ENCODE measurements at regions not wholly inside any gene's neighbourhood (a gene's known extent, or its start where the extent isn't known, plus 50 kb on each side); places are given as distances from the start of the nearest gene placed in this dataset.

DNA sequence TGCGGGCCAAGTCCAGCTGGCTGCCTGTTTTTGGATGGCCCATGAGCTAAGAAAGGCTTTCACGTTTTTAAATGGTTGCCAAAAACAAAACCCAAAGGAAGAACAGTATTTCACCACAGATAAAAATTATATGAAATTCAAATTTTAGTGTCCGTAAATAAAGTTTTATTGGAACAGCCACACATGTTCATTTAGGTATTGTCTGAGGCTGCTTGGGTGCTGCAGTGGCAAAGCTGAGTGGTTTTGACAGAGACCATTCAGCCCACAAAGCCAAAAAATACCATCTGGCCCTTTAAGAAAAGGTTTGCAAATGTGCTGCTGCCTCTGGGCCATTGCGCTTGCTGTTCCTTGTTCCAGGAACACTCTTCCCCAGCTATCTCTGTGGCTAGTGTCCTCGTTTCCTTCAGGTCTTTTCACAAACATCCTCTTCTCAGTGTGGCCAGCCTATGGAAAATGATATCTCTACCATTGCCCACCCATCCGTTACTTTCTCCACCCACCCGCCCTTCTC, 232.9 kb upstream of the CIBAR2 start:
- Histone ChIP-seq H3K4me2 (ENCODE audit: low read length) (no peak overlapping the region), H3K79me2 (ENCODE audit: low read length) (no peaks in the 10 kb centered on the region), H2AFZ (ENCODE audit: low read depth, low read length) (no peak overlapping the region), H3K36me3 (replicated peaks; ENCODE audit: low read depth, low read length) (no peaks in the 10 kb centered on the region), H3K9ac (ENCODE audit: low read length) (no peak overlapping the region), H3K27me3 (ENCODE audit: low read depth, low read length) (peaks cover 10% of the 10 kb centered on the region), H3K9me3 (ENCODE audit: insufficient read depth, low read length) (no peaks in the 10 kb centered on the region), H3K4me3 (ENCODE audit: low read length) (no peak overlapping the region), H3K27ac (ENCODE audit: low read length) (no peak overlapping the region), H4K20me1 (ENCODE audit: insufficient read depth, low read length) (no peaks in the 10 kb centered on the region), H3K4me1 (ENCODE audit: low read length) (no peaks in the 10 kb centered on the region)
- no peak for TF ChIP-seq EZH2phosphoT487 (IDR thresholded peaks at IDR 0.05; ENCODE audit: low read depth)
- TF ChIP-seq, protein P1, sequence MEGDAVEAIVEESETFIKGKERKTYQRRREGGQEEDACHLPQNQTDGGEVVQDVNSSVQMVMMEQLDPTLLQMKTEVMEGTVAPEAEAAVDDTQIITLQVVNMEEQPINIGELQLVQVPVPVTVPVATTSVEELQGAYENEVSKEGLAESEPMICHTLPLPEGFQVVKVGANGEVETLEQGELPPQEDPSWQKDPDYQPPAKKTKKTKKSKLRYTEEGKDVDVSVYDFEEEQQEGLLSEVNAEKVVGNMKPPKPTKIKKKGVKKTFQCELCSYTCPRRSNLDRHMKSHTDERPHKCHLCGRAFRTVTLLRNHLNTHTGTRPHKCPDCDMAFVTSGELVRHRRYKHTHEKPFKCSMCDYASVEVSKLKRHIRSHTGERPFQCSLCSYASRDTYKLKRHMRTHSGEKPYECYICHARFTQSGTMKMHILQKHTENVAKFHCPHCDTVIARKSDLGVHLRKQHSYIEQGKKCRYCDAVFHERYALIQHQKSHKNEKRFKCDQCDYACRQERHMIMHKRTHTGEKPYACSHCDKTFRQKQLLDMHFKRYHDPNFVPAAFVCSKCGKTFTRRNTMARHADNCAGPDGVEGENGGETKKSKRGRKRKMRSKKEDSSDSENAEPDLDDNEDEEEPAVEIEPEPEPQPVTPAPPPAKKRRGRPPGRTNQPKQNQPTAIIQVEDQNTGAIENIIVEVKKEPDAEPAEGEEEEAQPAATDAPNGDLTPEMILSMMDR (IDR thresholded peaks at IDR 0.05; ENCODE audit: low read depth, low read length) = no peak

DNA sequence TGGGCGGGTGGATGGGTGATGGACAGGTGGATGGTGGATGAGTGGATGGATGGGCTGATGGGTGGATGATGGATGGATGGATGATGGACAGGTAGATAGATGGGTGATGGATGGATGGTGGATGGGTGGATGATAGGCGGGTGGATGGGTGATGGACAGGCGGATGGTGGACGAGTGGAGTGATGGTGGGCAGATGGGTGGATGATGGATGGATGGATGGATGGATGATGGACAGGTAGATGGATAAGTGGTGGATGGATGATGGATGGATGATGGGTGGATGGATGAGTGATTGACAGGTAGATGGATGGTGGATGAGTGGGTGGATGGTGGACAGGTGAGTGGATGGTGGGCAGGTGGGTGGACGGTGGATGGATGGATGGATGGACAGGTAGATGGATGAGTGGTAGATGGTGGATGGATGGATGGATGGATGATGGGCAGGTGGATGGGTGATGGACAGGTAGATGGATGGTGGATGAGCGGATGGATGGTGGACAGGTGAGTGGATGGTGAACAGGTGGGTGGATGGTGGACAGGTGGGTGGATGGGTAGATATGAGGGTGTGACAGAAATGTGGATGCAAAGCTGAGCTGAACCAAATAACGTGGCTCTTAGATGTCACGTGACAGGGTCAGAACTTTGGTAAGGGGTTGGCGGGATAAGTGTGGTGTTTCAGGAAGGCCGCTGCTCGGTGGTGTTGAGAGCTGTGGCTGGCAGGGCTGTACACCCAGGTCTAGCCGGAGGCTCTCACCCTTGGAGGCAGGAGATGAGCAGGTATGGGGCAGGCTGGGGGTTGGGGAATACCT, 234.3 kb upstream of the CIBAR2 start:
- Histone ChIP-seq H3K36me3 (replicated peaks; ENCODE audit: low read depth, low read length) (no peaks in the 10 kb centered on the region), H3K27me3 (ENCODE audit: low read depth, low read length) (peaks cover 10% of the 10 kb centered on the region), H4K20me1 (ENCODE audit: insufficient read depth, low read length) (no peaks in the 10 kb centered on the region), H3K4me3 (ENCODE audit: low read length) (no peak overlapping the region), H3K27ac (ENCODE audit: low read length) (no peak overlapping the region), H3K4me1 (ENCODE audit: low read length) (no peaks in the 10 kb centered on the region), H3K79me2 (ENCODE audit: low read length) (no peaks in the 10 kb centered on the region), H3K9ac (ENCODE audit: low read length) (no peak overlapping the region), H3K9me3 (ENCODE audit: insufficient read depth, low read length) (no peaks in the 10 kb centered on the region), H2AFZ (ENCODE audit: low read depth, low read length) (no peak overlapping the region), H3K4me2 (ENCODE audit: low read length) (no peak overlapping the region)
- TF ChIP-seq, protein P1 (IDR thresholded peaks at IDR 0.05; ENCODE audit: low read depth, low read length) = no peak
- TF ChIP-seq EZH2phosphoT487 (IDR thresholded peaks at IDR 0.05; ENCODE audit: low read depth) = no peak

DNA sequence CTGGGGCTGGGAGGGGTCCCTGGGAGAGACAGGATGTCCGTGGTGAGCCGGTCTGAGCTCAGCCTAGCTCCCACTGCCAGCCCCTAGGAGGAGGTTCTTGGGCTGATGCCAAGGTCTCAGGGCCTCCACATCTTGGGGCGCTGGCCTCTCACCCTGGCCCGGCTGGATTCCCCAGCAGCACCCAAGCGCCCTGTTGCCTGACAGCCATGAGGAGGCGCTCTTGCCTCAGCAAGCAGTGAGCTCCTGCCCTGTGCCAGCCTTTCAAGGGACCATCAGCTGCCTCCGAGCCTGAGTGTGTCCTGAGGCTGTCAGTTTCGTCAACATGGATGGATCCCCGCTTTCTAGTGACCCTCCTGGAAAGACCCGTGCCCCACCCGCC, 234.9 kb upstream of the CIBAR2 start:
- Histone ChIP-seq H3K4me2 (ENCODE audit: low read length) (no peak overlapping the region), H3K4me1 (ENCODE audit: low read length) (no peaks in the 10 kb centered on the region), H3K9me3 (ENCODE audit: insufficient read depth, low read length) (no peaks in the 10 kb centered on the region), H3K27me3 (ENCODE audit: low read depth, low read length) (peaks cover 9% of the 10 kb centered on the region), H4K20me1 (ENCODE audit: insufficient read depth, low read length) (no peaks in the 10 kb centered on the region), H3K79me2 (ENCODE audit: low read length) (no peaks in the 10 kb centered on the region), H3K36me3 (replicated peaks; ENCODE audit: low read depth, low read length) (no peaks in the 10 kb centered on the region), H3K9ac (ENCODE audit: low read length) (no peak overlapping the region), H3K27ac (ENCODE audit: low read length) (no peak overlapping the region), H3K4me3 (ENCODE audit: low read length) (no peak overlapping the region), H2AFZ (ENCODE audit: low read depth, low read length) (no peak overlapping the region)
- no peak for TF ChIP-seq EZH2phosphoT487 (IDR thresholded peaks at IDR 0.05; ENCODE audit: low read depth)
- TF ChIP-seq, protein P1 (IDR thresholded peaks at IDR 0.05; ENCODE audit: low read depth, low read length) = no peak; the same call in 1 of the 2 replicates

DNA sequence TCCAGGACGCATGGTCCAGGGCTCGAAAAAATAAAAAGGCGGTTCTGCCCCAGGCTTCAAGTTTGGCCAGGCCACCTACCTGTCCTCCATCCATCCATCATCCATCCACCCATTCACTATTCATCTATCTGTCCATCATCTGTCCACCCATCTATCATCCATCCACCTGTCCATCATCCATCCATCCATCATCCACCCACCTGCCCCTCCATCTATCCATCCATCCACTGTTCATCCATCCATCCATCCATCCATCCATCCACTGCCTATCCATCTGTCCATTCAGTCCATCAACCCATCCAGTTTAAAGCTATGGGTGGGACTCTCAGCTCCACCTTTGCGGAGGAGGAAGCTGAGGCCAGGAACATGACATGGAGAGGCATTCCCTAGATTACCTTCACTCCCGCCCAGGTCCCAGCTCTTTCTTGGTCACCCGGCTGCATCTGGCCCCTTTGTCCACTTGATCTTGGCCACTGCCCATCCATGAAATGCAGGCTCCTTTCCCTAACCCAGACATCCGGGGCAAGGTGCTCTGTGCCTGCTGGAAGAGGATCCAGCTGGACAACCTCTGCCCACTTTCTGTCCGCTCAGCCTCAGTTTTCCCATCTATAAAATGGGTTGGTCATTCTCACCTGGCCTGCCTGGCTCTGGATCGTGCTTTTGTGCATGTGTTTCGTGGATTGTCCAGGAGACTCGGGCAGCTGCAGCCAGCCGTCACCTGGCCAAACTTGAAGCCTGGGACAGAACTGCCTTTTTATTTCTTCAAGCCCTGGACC, 236.0 kb upstream of the CIBAR2 start:
- H3K4me3 ChIP-seq (ENCODE audit: low read length) = no peak overlapping the region
- no peaks in the 10 kb centered on the region for H3K9me3 ChIP-seq (ENCODE audit: insufficient read depth, low read length)
- no peaks in the 10 kb centered on the region for H3K79me2 ChIP-seq (ENCODE audit: low read length)
- TF ChIP-seq, protein P1 (IDR thresholded peaks at IDR 0.05; ENCODE audit: low read depth, low read length) = no peak
- no peak for TF ChIP-seq EZH2phosphoT487 (IDR thresholded peaks at IDR 0.05; ENCODE audit: low read depth)
- H2AFZ ChIP-seq (ENCODE audit: low read depth, low read length) = no peak overlapping the region
- H3K9ac ChIP-seq (ENCODE audit: low read length) = no peak overlapping the region
- no peak overlapping the region for H3K4me2 ChIP-seq (ENCODE audit: low read length)
- no peaks in the 10 kb centered on the region for H3K4me1 ChIP-seq (ENCODE audit: low read length)
- no peaks in the 10 kb centered on the region for H4K20me1 ChIP-seq (ENCODE audit: insufficient read depth, low read length)
- no peaks in the 10 kb centered on the region for H3K36me3 ChIP-seq (replicated peaks; ENCODE audit: low read depth, low read length)
- H3K27me3 ChIP-seq (ENCODE audit: low read depth, low read length) = peaks cover 2% of the 10 kb centered on the region; the same call in 1 of the 2 replicates
- H3K27ac ChIP-seq (ENCODE audit: low read length) = no peak overlapping the region
